HepG2 (cell line): ENCODE measurements at regions not wholly inside any gene's neighbourhood (a gene's known extent, or its start where the extent isn't known, plus 50 kb on each side); places are given as distances from the start of the nearest gene placed in this dataset.

Experiments
- ARID5B ChIP-seq: IDR thresholded peaks from 2 replicates; pipeline ENCODE4 v1.4.0; 2020; ENCODE audit warnings: mild to moderate bottlenecking, missing genetic modification reagents
- BCL3 ChIP-seq: sonication (generic); formaldehyde crosslinking; IDR thresholded peaks from 2 replicates; pipeline ENCODE4 v1.5.1; 2020; ENCODE audit warnings: mild to moderate bottlenecking, missing genetic modification reagents, moderate library complexity
- BCL6 ChIP-seq: IDR thresholded peaks from 2 replicates; pipeline ENCODE4 v1.6.1; 2016; ENCODE audit warnings: missing genetic modification reagents, missing compliant biosample characterization
- CTCF ChIP-seq: sonication (generic); formaldehyde crosslinking; IDR thresholded peaks from 2 replicates; pipeline ENCODE4 v1.5.0; 2020; ENCODE audit warnings: mild to moderate bottlenecking, missing genetic modification reagents, moderate library complexity
- ERF ChIP-seq: IDR thresholded peaks from 2 replicates; pipeline ENCODE4 v1.6.1; 2018; ENCODE audit warnings: missing biosample characterization, missing genetic modification reagents
- HNF1A ChIP-seq, 2 experiments: sonication (generic) in 1 of 2; formaldehyde crosslinking in 1 of 2; IDR thresholded peaks; 2 replicates each; pipeline versions ENCODE4 v1.4.0 to v1.6.1; 2016 to 2020; ENCODE audit warnings: borderline replicate concordance in 1 of 2, low read depth in 1 of 2, mild to moderate bottlenecking in 1 of 2, missing genetic modification reagents in 1 of 2
- KDM5B ChIP-seq: sonication (generic); formaldehyde crosslinking; IDR thresholded peaks from 2 replicates; pipeline ENCODE4 v1.4.0; 2020; ENCODE audit warnings: missing genetic modification reagents, mild to moderate bottlenecking, borderline replicate concordance
- MXD4 ChIP-seq: IDR thresholded peaks from 2 replicates; pipeline ENCODE4 v1.6.1; 2016; ENCODE audit warnings: mild to moderate bottlenecking, missing biosample characterization, missing genetic modification reagents
- NPAS2 ChIP-seq: sonication (generic); formaldehyde crosslinking; IDR thresholded peaks from 2 replicates; pipeline ENCODE4 v1.8.0; 2022; ENCODE audit warnings: mild to moderate bottlenecking, missing genetic modification reagents, borderline replicate concordance
- NR2C2 ChIP-seq: sonication (generic); formaldehyde crosslinking; IDR thresholded peaks from 2 replicates; pipeline ENCODE4 v1.4.0; 2020; ENCODE audit warnings: missing genetic modification reagents, mild to moderate bottlenecking, moderate library complexity, borderline replicate concordance
- POLR2A ChIP-seq, 2 experiments: IDR thresholded peaks; 2 replicates each; pipeline ENCODE4 v1.6.1; 2011; ENCODE audit warnings: low read depth in 2 of 2, low read length in 2 of 2, mild to moderate bottlenecking in 1 of 2, moderate library complexity in 1 of 2; ENCODE audit not compliant: insufficient read depth in 1 of 2
- POLR2G ChIP-seq: fragments of 200-400 bp; formaldehyde crosslinking; IDR thresholded peaks from 2 replicates; pipeline ENCODE4 v1.6.1; 2018; ENCODE audit warnings: mild to moderate bottlenecking, low read depth, low read length, moderate library complexity
- ZNF224 ChIP-seq: sonication (generic); formaldehyde crosslinking; IDR thresholded peaks from 2 replicates; pipeline ENCODE4 v1.5.0; 2020; ENCODE audit warnings: mild to moderate bottlenecking, missing genetic modification reagents
- ZNF646 ChIP-seq: sonication (generic); formaldehyde crosslinking; IDR thresholded peaks from 2 replicates; pipeline ENCODE4 v1.9.0; 2021; ENCODE audit warnings: mild to moderate bottlenecking, missing genetic modification reagents

- TF ChIP-seq KDM5B (CRISPR knock-in tag) = no peak
- no peak for TF ChIP-seq ARID5B (CRISPR knock-in tag)
- no peak for TF ChIP-seq POLR2A (IDR thresholded peaks at IDR 0.05; ENCODE audit: insufficient read depth in 1 of 2, low read depth in 2 of 2, low read length in 2 of 2)
- no peak for TF ChIP-seq ZNF646 (CRISPR knock-in tag)
- TF ChIP-seq MXD4 (CRISPR knock-in tag) = no peak
- TF ChIP-seq CTCF (CRISPR knock-in tag) = no peak
- no peak for TF ChIP-seq BCL3 (CRISPR knock-in tag)
- no peak for TF ChIP-seq NR2C2 (CRISPR knock-in tag)
- TF ChIP-seq POLR2G = no peak
- no peak for TF ChIP-seq NPAS2 (CRISPR knock-in tag)
- no peak for TF ChIP-seq BCL6 (CRISPR knock-in tag)
- TF ChIP-seq ZNF224 (CRISPR knock-in tag) = no peak
- TF ChIP-seq ERF (CRISPR knock-in tag) = no peak
- no peak for TF ChIP-seq HNF1A (IDR thresholded peaks at IDR 0.05; ENCODE audit: low read depth)
- TF ChIP-seq HNF1A (CRISPR knock-in tag; IDR thresholded peaks at IDR 0.05; ENCODE audit: borderline replicate concordance) = no peak
Observed at GRCh38 chr7:85699482-85699881, 512.6 kb upstream of the SEMA3D start.
